WTC11 (cell line): ENCODE measurements at regions not wholly inside any gene's neighbourhood (a gene's known extent, or its start where the extent isn't known, plus 50 kb on each side); places are given as distances from the start of the nearest gene placed in this dataset.

Experiments used
- CTCF ChIP-seq: fragments of 200-600 bp; IDR thresholded peaks from 2 replicates; pipeline ENCODE4 v1.8.0; 2022; ENCODE audit warnings: antibody characterized with exemption
- GTF2I ChIP-seq: fragments of 250-450 bp; sonication (Bioruptor Pico); conservative IDR thresholded peaks from 2 replicates; pipeline ENCODE4 v1.4.0; 2021; ENCODE audit warnings: mild to moderate bottlenecking
- HMGXB4 ChIP-seq: sonication (generic); formaldehyde crosslinking; IDR thresholded peaks from 2 replicates; pipeline ENCODE4 v1.8.1; 2023; ENCODE audit warnings: mild to moderate bottlenecking, moderate library complexity, missing genetic modification reagents
- IRF2 ChIP-seq: sonication (generic); formaldehyde crosslinking; IDR thresholded peaks from 2 replicates; pipeline ENCODE4 v1.8.0; 2022; ENCODE audit warnings: low read depth, missing genetic modification reagents, borderline replicate concordance
- MAX ChIP-seq: sonication (generic); formaldehyde crosslinking; IDR thresholded peaks from 2 replicates; pipeline ENCODE4 v1.8.0; 2022; ENCODE audit warnings: mild to moderate bottlenecking, missing genetic modification reagents
- MXD4 ChIP-seq: fragments of 250-450 bp; sonication (Bioruptor Pico); IDR thresholded peaks from 2 replicates; pipeline ENCODE4 v1.8.0; 2021; ENCODE audit warnings: mild to moderate bottlenecking, moderate library complexity, borderline replicate concordance
- NFYB ChIP-seq: sonication (generic); formaldehyde crosslinking; conservative IDR thresholded peaks from 2 replicates; pipeline ENCODE4 v1.8.0; 2022; ENCODE audit warnings: low read depth, missing genetic modification reagents
- STAT6 ChIP-seq: sonication (generic); formaldehyde crosslinking; conservative IDR thresholded peaks from 2 replicates; pipeline ENCODE4 v1.8.1; 2023; ENCODE audit warnings: mild to moderate bottlenecking, low read depth, missing genetic modification reagents, moderate library complexity
- TEAD4 ChIP-seq: sonication (generic); formaldehyde crosslinking; IDR thresholded peaks from 2 replicates; pipeline ENCODE4 v1.8.0; 2022; ENCODE audit warnings: mild to moderate bottlenecking, missing genetic modification reagents
- ZNF281 ChIP-seq: sonication (generic); formaldehyde crosslinking; IDR thresholded peaks from 2 replicates; pipeline ENCODE4 v1.8.0; 2023; ENCODE audit warnings: mild to moderate bottlenecking, missing genetic modification reagents
- ZNF396 ChIP-seq: fragments of 250-450 bp; sonication (Bioruptor Pico); IDR thresholded peaks from 2 replicates; pipeline ENCODE4 v1.8.0; 2021; ENCODE audit warnings: mild to moderate bottlenecking, moderate library complexity, borderline replicate concordance

GRCh38 chr2:48126162-48126561 is 188.3 kb upstream of the FOXN2 start:
- no peak for TF ChIP-seq CTCF
- no peak for TF ChIP-seq MAX (CRISPR knock-in tag)
- no peak for TF ChIP-seq TEAD4 (CRISPR knock-in tag)
- no peak for TF ChIP-seq NFYB (CRISPR knock-in tag)
- TF ChIP-seq IRF2 (CRISPR knock-in tag): no peak
- no peak for TF ChIP-seq ZNF281 (CRISPR knock-in tag)
- no peak for TF ChIP-seq HMGXB4 (CRISPR knock-in tag)
- no peak for TF ChIP-seq STAT6
- TF ChIP-seq ZNF396 (CRISPR knock-in tag): no peak
- no peak for TF ChIP-seq MXD4 (CRISPR knock-in tag)
- no peak for TF ChIP-seq GTF2I (CRISPR knock-in tag)
